GM13977 (cell line): ENCODE measurements at regions not wholly inside any gene's neighbourhood (a gene's known extent, or its start where the extent isn't known, plus 50 kb on each side); places are given as distances from the start of the nearest gene placed in this dataset.

Experiments
- DNase-seq: peaks from one replicate; pipeline ENCODE4 v3.0.0; 2012; ENCODE audit warnings: low spot score
- in situ Hi-C: fragments of 300-500 bp; cut with MboI; formaldehyde crosslinking; loops from one replicate; pipeline ENCODE4 v1.12.0; 2022; ENCODE audit warnings: low sequenced_read_pairs, low pct_unique_long_range_greater_than_20kb, mixed read lengths, inconsistent platforms; ENCODE audit not compliant: unreplicated experiment
- TF ChIP-seq, protein P1 (sequence below): IDR thresholded peaks from 2 replicates; pipeline ENCODE4 v1.5.1; 2012; ENCODE audit warnings: mild to moderate bottlenecking, control low read depth; ENCODE audit not compliant: insufficient read depth; ENCODE audit errors: extremely low read depth, missing control alignments

DNA sequence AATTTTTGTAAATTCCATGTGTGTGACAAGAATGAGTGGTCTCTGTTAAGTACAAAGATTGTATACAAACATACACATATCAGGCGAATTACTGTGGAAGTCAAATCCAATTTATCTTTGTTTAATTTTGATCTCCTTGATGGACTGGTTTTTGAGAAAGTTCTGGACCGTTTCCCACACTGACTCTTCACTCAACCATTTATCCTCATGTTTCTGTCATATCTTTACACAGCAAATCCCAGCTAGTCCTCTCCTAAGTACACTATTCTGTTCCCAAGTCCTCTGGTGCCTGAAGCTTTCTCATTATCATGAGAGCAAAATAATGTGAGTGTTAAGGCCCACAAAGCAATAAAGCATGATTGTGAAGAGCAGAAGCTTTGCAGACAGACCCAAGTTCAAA lies 189.9 kb downstream of the WNT5A start:
- DNase-seq, result no peak
- in situ Hi-C loops, result no loop called here
- TF ChIP-seq, protein P1, sequence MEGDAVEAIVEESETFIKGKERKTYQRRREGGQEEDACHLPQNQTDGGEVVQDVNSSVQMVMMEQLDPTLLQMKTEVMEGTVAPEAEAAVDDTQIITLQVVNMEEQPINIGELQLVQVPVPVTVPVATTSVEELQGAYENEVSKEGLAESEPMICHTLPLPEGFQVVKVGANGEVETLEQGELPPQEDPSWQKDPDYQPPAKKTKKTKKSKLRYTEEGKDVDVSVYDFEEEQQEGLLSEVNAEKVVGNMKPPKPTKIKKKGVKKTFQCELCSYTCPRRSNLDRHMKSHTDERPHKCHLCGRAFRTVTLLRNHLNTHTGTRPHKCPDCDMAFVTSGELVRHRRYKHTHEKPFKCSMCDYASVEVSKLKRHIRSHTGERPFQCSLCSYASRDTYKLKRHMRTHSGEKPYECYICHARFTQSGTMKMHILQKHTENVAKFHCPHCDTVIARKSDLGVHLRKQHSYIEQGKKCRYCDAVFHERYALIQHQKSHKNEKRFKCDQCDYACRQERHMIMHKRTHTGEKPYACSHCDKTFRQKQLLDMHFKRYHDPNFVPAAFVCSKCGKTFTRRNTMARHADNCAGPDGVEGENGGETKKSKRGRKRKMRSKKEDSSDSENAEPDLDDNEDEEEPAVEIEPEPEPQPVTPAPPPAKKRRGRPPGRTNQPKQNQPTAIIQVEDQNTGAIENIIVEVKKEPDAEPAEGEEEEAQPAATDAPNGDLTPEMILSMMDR, result no peak

DNA sequence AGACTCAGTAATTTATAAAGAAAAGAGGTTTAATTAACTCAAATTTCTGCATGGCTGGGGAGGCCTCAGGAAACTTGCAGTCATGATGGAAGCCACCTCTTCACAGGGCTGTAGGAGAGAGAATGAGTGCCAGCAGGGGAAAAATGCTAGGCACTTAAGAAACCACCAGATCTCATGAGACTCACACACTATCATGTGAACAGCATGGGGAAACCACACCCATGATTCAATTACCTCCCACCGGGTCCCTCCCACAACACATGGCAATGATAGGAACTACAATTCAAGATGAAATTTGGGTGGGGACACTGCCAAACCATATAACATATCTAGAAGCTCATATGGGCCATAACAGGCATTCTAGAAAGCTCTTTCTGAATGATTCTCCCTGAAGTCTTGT lies 190.3 kb downstream of the WNT5A start:
- DNase-seq, result no peak
- in situ Hi-C loops, result no loop called here
- TF ChIP-seq, protein P1, result no peak

DNA sequence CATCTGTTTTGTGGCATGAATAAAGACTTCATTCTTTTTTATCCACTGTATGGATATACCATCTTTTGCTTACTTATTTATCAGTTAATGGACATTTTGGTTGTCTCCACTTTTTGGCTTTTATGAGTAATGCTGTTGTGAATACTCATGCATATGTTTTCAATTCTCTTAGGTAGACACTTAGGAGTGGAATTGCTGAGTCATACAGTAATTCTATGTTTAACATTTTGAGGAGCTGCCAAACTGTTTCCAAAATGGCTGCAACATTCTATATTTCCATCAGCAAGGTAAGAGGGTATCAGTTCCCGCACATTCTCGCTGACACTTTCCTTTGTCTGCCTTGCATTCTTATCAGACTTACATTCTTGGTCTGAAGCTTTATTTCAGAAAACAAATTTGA lies 191.1 kb downstream of the WNT5A start:
- in situ Hi-C loops, result no loop called here
- DNase-seq, result no peak
- TF ChIP-seq, protein P1, result no peak

DNA sequence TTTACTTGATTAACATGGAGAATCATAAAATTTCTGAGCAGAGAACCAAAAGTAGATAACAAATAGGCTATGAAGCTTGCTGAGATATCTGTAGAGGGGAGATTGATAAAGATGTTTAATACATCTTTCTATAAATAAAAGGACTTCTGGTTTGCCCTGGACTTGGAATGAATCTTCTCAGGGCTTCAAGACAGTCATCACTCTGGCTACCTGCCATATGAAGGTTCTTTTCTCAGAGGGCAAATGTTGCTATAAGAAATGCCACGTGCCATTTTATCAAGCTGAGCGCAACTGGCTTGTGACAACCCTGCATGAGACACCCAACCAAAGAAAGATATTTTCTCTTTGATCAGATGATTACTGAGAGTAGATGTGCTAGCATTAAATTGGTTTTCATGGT lies 192.5 kb downstream of the WNT5A start:
- DNase-seq, result no peak
- TF ChIP-seq, protein P1, result no peak
- in situ Hi-C loops, result no loop called here

DNA sequence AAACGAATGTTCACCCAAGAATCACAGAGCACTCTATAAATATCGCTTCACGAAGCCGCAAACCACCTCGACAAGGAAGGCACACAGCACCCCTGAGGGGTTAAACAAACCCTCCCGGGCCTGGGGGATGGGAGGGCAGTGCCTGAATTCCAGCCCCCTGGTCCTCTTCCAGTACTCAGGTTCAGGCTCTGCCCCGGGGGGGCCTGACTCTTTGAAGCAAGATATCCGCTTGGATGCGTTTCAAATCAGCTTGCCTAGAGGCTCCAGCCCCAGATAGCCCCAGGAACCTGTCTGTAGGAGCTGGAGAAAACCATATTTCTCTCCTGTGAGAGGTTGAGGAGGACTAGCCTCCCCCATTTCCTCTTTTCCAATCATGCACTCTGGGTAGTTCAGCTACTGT lies 194.7 kb downstream of the WNT5A start:
- in situ Hi-C loops, result no loop called here
- TF ChIP-seq, protein P1, result no peak
- no peak for DNase-seq

DNA sequence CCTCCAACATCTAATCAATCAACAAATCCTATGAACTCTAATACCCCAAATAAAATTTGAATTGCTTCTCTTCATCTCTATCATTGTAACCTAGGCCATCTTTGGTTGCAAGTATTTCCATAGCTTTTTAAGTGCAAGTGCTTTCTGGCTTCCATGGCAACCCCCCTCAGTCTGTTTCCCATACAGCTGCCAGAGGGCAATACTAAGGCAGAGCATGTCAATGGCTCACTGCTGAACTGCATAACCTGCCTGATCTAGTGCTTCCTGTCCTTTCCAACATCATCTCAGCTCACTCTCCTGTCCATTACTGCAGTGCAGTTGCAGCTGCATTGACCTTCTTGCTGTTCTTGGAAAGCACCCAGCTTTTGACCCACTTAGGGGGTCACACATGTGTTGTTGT lies 198.4 kb downstream of the WNT5A start:
- TF ChIP-seq, protein P1, result no peak
- no peak for DNase-seq
- in situ Hi-C loops, result no loop called here

DNA sequence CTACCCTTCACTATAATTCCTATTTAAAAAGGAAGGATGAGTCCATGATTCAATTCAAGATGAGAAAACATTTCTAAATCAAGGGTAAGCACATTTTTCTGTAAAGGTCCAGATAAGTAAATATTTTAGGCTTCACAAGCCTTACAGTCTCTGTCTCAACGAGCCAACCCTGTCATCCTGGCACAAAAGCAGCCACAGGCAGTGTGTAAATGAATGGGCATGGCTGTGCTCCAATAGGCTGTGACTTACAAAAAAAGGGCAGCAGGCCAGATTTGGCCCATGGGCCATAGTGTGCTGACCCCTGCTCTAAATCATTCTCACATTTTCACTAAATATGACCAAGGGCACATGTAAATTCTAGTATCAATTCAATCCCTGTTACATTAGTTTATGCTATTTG lies 200.4 kb downstream of the WNT5A start:
- TF ChIP-seq, protein P1, result no peak
- in situ Hi-C loops, result no loop called here
- DNase-seq, result no peak
